ENCODE measurements at regions not wholly inside any gene's neighbourhood (a gene's known extent, or its start where the extent isn't known, plus 50 kb on each side); places are given as distances from the start of the nearest gene placed in this dataset.
"Not testable (repeated sequence)": the region's sequence is repeated elsewhere in the genome, so short reads cannot be mapped to it uniquely, and the experiment has no call there.

GRCh38 chr9:81424431-81424830 is 264.9 kb downstream of the TLE1 start:
- DNase-seq, result no peak

- no peak for DNase-seq
These were observed 265.6 kb downstream of the TLE1 start for GRCh38 chr9:81423589-81424326.

- not testable (repeated sequence) for DNase-seq
These were observed 268.3 kb downstream of the TLE1 start for GRCh38 chr9:81421090-81421489.

GRCh38 chr9:81420024-81420423 is 269.3 kb downstream of the TLE1 start:
- no peak for DNase-seq

- no peak for DNase-seq
These were observed 271.4 kb downstream of the TLE1 start for GRCh38 chr9:81417941-81418340.

GRCh38 chr9:81417299-81417675 is 272.1 kb downstream of the TLE1 start:
- no peak for DNase-seq

- no peak for DNase-seq
These were observed 272.7 kb downstream of the TLE1 start for GRCh38 chr9:81416476-81417298.

GRCh38 chr9:81414836-81415235 is 274.5 kb downstream of the TLE1 start:
- DNase-seq, result no peak

- no peak for DNase-seq
These were observed 277.4 kb downstream of the TLE1 start for GRCh38 chr9:81411961-81412360.

GRCh38 chr9:81410201-81410600 is 279.1 kb downstream of the TLE1 start:
- no peak for DNase-seq

GRCh38 chr9:81408951-81409350 is 280.4 kb downstream of the TLE1 start:
- DNase-seq, result no peak

GRCh38 chr9:81404931-81405598 is 284.3 kb downstream of the TLE1 start:
- DNase-seq, result no peak

GRCh38 chr9:81397481-81398381 is 291.6 kb downstream of the TLE1 start:
- no peak for DNase-seq

GRCh38 chr9:81396528-81396927 is 292.8 kb downstream of the TLE1 start:
- DNase-seq, result no peak

- no peak for DNase-seq
These were observed 293.7 kb downstream of the TLE1 start for GRCh38 chr9:81395676-81396054.

- DNase-seq, result no peak
These were observed 294.3 kb downstream of the TLE1 start for GRCh38 chr9:81394881-81395675.

GRCh38 chr9:81393985-81394811 is 295.1 kb downstream of the TLE1 start:
- DNase-seq, result no peak

GRCh38 chr9:81391457-81391825 is 297.9 kb downstream of the TLE1 start:
- no peak for DNase-seq

- DNase-seq, result no peak
These were observed 298.4 kb downstream of the TLE1 start for GRCh38 chr9:81390792-81391456.

- no peak for DNase-seq
These were observed 299.8 kb downstream of the TLE1 start for GRCh38 chr9:81389569-81389993.
